Loucy (cell line): ENCODE measurements at regions not wholly inside any gene's neighbourhood (a gene's known extent, or its start where the extent isn't known, plus 50 kb on each side); places are given as distances from the start of the nearest gene placed in this dataset.

Source experiments
- H2AFZ ChIP-seq: fragments of 200-600 bp; sonication (generic); 2 replicates; pipeline ENCODE4 v1.6.0; 2016; ENCODE audit warnings: antibody characterized with exemption, mild to moderate bottlenecking, low read length, moderate library complexity
- H3F3A ChIP-seq: fragments of 200-600 bp; 2 replicates; pipeline ENCODE4 v1.6.0; 2016; ENCODE audit warnings: antibody characterized with exemption, low read depth, mild to moderate bottlenecking
- H3K27me3 ChIP-seq: fragments of 200-600 bp; sonication (generic); 2 replicates; pipeline ENCODE4 v1.6.1; 2014; ENCODE audit warnings: low read length, mild to moderate bottlenecking; ENCODE audit not compliant: insufficient read depth, poor library complexity, severe bottlenecking
- H3K36me3 ChIP-seq: fragments of 200-600 bp; sonication (generic); 2 replicates; pipeline ENCODE4 v1.6.1; 2016; ENCODE audit warnings: low read length; ENCODE audit not compliant: insufficient read depth
- H3K4me1 ChIP-seq: fragments of 200-600 bp; sonication (generic); 2 replicates; pipeline ENCODE4 v1.5.1; 2014; ENCODE audit warnings: low read length, mild to moderate bottlenecking; ENCODE audit not compliant: insufficient read depth, poor library complexity, severe bottlenecking
- H3K4me2 ChIP-seq: fragments of 200-600 bp; sonication (generic); 2 replicates; pipeline ENCODE4 v1.6.0; 2014; ENCODE audit warnings: antibody characterized with exemption, low read length, low read depth, mild to moderate bottlenecking; ENCODE audit not compliant: poor library complexity, severe bottlenecking
- H3K4me3 ChIP-seq: fragments of 200-600 bp; sonication (generic); 2 replicates; pipeline ENCODE4 v1.5.1; 2014; ENCODE audit warnings: low read length, mild to moderate bottlenecking, mixed read lengths; ENCODE audit not compliant: poor library complexity, severe bottlenecking
- H3K79me2 ChIP-seq: fragments of 200-600 bp; sonication (generic); 2 replicates; pipeline ENCODE4 v1.6.1; 2014; ENCODE audit warnings: low read length; ENCODE audit not compliant: insufficient read depth
- H3K9ac ChIP-seq: fragments of 200-600 bp; sonication (generic); 2 replicates; pipeline ENCODE4 v1.6.0; 2014; ENCODE audit warnings: mild to moderate bottlenecking, low read depth, low read length, moderate library complexity; ENCODE audit not compliant: poor library complexity, severe bottlenecking
- H3K9me2 ChIP-seq: fragments of 200-600 bp; sonication (generic); replicated peaks from 2 replicates; pipeline ENCODE4 v1.6.1; 2016; ENCODE audit warnings: low read depth, low read length, mixed read lengths
- H3K9me3 ChIP-seq: fragments of 200-600 bp; sonication (generic); 2 replicates; pipeline ENCODE4 v1.6.1; 2014; ENCODE audit warnings: mild to moderate bottlenecking, antibody characterized with exemption, low read length, low read depth; ENCODE audit not compliant: insufficient read depth
- H4K20me1 ChIP-seq: fragments of 200-600 bp; sonication (generic); 2 replicates; pipeline ENCODE4 v1.6.0; 2014; ENCODE audit warnings: antibody characterized with exemption, low read length, mild to moderate bottlenecking; ENCODE audit not compliant: insufficient read depth, poor library complexity, severe bottlenecking
- EZH2phosphoT487 ChIP-seq: fragments of 200-600 bp; IDR thresholded peaks from 2 replicates; pipeline ENCODE4 v1.6.1; 2018; ENCODE audit warnings: antibody characterized with exemption, mild to moderate bottlenecking, moderate library complexity, borderline replicate concordance
- TF ChIP-seq, protein P1 (sequence below): fragments of 200-600 bp; sonication (generic); conservative IDR thresholded peaks from 2 replicates; pipeline ENCODE4 v1.5.1; 2014; ENCODE audit warnings: mild to moderate bottlenecking, antibody characterized with exemption, low read length

DNA sequence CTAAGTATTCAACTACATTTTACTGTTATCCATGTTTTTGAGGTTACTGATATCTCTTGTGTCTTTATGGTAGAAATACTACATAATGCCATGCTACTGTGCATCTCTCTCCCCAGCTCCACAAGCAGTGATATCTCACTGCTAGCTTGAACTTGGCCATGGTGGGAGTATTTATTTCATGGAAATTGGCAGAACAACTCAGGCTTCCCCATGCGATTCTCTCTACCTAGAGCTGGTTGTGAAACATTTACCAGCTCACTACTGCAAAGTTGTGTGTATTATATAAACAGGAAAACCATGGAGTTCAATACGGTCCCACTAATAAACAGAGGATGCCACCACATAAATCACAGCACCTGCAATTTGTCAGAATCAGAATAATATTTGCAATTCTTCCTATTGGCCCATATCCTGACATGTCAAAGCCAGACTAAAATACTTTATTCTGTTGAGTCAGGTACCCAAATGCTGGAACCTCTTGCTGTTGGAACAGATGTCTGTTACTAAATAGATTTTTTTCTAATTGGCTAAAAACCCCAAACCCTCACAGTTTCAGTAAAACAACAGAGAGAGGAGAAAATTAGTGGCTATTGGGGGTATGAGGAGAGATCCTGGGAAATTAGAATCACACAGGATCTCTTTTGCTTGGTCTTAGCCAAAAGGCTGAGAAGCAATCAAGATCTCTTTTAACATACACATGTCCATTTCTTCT lies 91.4 kb upstream of the SLC10A2 start:
- H3K79me2 ChIP-seq = no peaks in the 10 kb centered on the region
- no peaks in the 10 kb centered on the region for H3K36me3 ChIP-seq
- no peak overlapping the region for H3K4me2 ChIP-seq
- no peaks in the 10 kb centered on the region for H3K27me3 ChIP-seq
- TF ChIP-seq, protein P1, sequence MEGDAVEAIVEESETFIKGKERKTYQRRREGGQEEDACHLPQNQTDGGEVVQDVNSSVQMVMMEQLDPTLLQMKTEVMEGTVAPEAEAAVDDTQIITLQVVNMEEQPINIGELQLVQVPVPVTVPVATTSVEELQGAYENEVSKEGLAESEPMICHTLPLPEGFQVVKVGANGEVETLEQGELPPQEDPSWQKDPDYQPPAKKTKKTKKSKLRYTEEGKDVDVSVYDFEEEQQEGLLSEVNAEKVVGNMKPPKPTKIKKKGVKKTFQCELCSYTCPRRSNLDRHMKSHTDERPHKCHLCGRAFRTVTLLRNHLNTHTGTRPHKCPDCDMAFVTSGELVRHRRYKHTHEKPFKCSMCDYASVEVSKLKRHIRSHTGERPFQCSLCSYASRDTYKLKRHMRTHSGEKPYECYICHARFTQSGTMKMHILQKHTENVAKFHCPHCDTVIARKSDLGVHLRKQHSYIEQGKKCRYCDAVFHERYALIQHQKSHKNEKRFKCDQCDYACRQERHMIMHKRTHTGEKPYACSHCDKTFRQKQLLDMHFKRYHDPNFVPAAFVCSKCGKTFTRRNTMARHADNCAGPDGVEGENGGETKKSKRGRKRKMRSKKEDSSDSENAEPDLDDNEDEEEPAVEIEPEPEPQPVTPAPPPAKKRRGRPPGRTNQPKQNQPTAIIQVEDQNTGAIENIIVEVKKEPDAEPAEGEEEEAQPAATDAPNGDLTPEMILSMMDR = no peak
- no peak for TF ChIP-seq EZH2phosphoT487
- H4K20me1 ChIP-seq = no peaks in the 10 kb centered on the region
- H3K9me2 ChIP-seq = no peaks in the 10 kb centered on the region
- H3K4me1 ChIP-seq = no peaks in the 10 kb centered on the region
- no peak overlapping the region for H3K9ac ChIP-seq
- H2AFZ ChIP-seq = no peak overlapping the region
- H3K4me3 ChIP-seq = no peak overlapping the region
- H3K9me3 ChIP-seq = no peaks in the 10 kb centered on the region
- H3F3A ChIP-seq = no peaks in the 10 kb centered on the region

DNA sequence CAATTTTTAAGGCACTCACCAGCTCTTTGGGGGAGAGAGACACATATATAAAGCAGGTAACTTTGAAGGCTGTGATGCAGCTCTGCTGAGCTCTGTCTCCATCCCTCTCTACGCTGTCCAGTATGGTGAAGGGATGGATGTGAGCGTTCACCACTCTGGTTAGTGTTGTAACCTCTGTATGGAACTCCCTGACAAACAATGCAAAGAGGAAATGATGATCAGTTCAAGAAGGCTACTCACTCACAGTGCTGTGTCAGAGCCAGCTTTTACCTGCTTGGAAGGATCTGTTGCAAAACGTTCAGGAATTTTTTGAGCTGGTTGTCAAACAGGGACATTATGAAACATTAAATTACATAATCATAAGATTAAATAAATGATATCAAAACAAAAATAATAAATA lies 90.8 kb upstream of the SLC10A2 start:
- H4K20me1 ChIP-seq = no peaks in the 10 kb centered on the region
- no peak overlapping the region for H3K4me2 ChIP-seq
- H3K79me2 ChIP-seq = no peaks in the 10 kb centered on the region
- no peak overlapping the region for H3K4me3 ChIP-seq
- H3K4me1 ChIP-seq = no peaks in the 10 kb centered on the region
- H2AFZ ChIP-seq = no peak overlapping the region
- H3K9ac ChIP-seq = no peak overlapping the region
- H3F3A ChIP-seq = no peaks in the 10 kb centered on the region
- no peaks in the 10 kb centered on the region for H3K9me2 ChIP-seq
- no peaks in the 10 kb centered on the region for H3K36me3 ChIP-seq
- no peaks in the 10 kb centered on the region for H3K27me3 ChIP-seq
- no peak for TF ChIP-seq EZH2phosphoT487
- TF ChIP-seq, protein P1 = no peak
- no peaks in the 10 kb centered on the region for H3K9me3 ChIP-seq

DNA sequence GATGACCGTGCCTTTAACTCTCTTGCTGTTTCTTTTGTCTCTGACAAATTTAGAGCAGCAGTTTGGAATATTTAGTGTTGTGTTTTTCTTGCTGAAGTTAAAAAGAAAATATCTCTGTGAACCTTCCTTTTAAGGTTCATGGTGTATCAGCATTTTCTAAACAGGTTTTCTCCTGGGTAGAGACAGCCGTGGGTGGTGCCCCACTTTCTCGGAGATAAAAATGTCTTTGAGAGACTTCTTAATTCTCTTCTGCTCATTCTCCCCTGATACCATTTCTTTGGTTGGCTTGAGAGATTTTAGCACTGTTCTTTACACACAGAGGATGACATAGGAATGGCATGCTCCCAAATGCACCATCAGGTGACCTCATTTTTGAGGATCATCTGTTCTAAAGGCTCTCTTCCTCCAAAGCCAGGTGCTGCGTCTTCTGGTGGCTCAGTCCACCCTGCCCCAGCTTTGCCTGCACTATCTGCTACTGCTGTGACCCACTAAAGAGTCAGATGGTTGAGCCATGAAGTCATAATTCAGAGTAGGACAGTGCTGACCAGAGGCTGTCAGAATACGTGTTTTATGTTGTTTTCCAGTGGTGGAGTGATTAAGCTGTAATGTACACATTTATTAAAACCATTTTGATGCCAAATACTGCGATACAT lies 90.3 kb upstream of the SLC10A2 start:
- TF ChIP-seq, protein P1 = no peak
- TF ChIP-seq EZH2phosphoT487 = no peak
- Histone ChIP-seq H3K9me3 (no peaks in the 10 kb centered on the region), H3K9me2 (no peaks in the 10 kb centered on the region), H3K9ac (no peak overlapping the region), H3K4me3 (no peak overlapping the region), H2AFZ (no peak overlapping the region), H3K27me3 (no peaks in the 10 kb centered on the region), H3K4me1 (no peaks in the 10 kb centered on the region), H3K4me2 (no peak overlapping the region), H3F3A (no peaks in the 10 kb centered on the region), H3K36me3 (no peaks in the 10 kb centered on the region), H3K79me2 (no peaks in the 10 kb centered on the region), H4K20me1 (no peaks in the 10 kb centered on the region)
